ENCODE measurements at regions not wholly inside any gene's neighbourhood (a gene's known extent, or its start where the extent isn't known, plus 50 kb on each side); places are given as distances from the start of the nearest gene placed in this dataset.
"Not testable (repeated sequence)": the region's sequence is repeated elsewhere in the genome, so short reads cannot be mapped to it uniquely, and the experiment has no call there.

GRCh38 chr2:8138923-8139667 is 542.8 kb upstream of the ID2 start:
- no peak for DNase-seq (ENCODE audit: low read depth in 2 of 2)

GRCh38 chr2:8139668-8140200 is 542.1 kb upstream of the ID2 start:
- no peak for DNase-seq (ENCODE audit: low read depth in 2 of 2)

- DNase-seq (ENCODE audit: low read depth in 2 of 2) = no peak
These were observed 540.7 kb upstream of the ID2 start for GRCh38 chr2:8141079-8141707.

GRCh38 chr2:8141780-8142179 is 540.1 kb upstream of the ID2 start:
- DNase-seq (ENCODE audit: low read depth in 2 of 2) = no peak

GRCh38 chr2:8142461-8142860 is 539.4 kb upstream of the ID2 start:
- DNase-seq (ENCODE audit: low read depth in 2 of 2) = no peak

GRCh38 chr2:8144131-8144631 is 537.7 kb upstream of the ID2 start:
- no peak for DNase-seq (ENCODE audit: low read depth in 2 of 2)

- no peak for DNase-seq (ENCODE audit: low read depth in 2 of 2)
These were observed 537.1 kb upstream of the ID2 start for GRCh38 chr2:8144785-8145184.

GRCh38 chr2:8145375-8145774 is 536.5 kb upstream of the ID2 start:
- DNase-seq (ENCODE audit: low read depth in 2 of 2) = not testable (repeated sequence)

- no peak for DNase-seq (ENCODE audit: low read depth in 2 of 2)
These were observed 535.5 kb upstream of the ID2 start for GRCh38 chr2:8146132-8147005.

GRCh38 chr2:8148260-8149006 is 533.4 kb upstream of the ID2 start:
- DNase-seq (ENCODE audit: low read depth in 2 of 2) = no peak

- no peak for DNase-seq (ENCODE audit: low read depth in 2 of 2)
These were observed 532.9 kb upstream of the ID2 start for GRCh38 chr2:8149007-8149405.

GRCh38 chr2:8149985-8150539 is 531.8 kb upstream of the ID2 start:
- DNase-seq (ENCODE audit: low read depth in 2 of 2) = no peak

- DNase-seq (ENCODE audit: low read depth in 2 of 2) = no peak
These were observed 530.0 kb upstream of the ID2 start for GRCh38 chr2:8151888-8152287.

GRCh38 chr2:8152392-8153257 is 529.2 kb upstream of the ID2 start:
- no peak for DNase-seq (ENCODE audit: low read depth in 2 of 2)

- DNase-seq (ENCODE audit: low read depth in 2 of 2) = no peak
These were observed 528.6 kb upstream of the ID2 start for GRCh38 chr2:8153258-8153718.

GRCh38 chr2:8154270-8154669 is 527.6 kb upstream of the ID2 start:
- DNase-seq (ENCODE audit: low read depth in 2 of 2) = no peak

GRCh38 chr2:8154936-8155335 is 526.9 kb upstream of the ID2 start:
- DNase-seq (ENCODE audit: low read depth in 2 of 2) = peak; percentile 10 to 19

- no peak for DNase-seq (ENCODE audit: low read depth in 2 of 2)
These were observed 524.0 kb upstream of the ID2 start for GRCh38 chr2:8157621-8158430.

- DNase-seq (ENCODE audit: low read depth in 2 of 2) = no peak
These were observed 523.1 kb upstream of the ID2 start for GRCh38 chr2:8158711-8159110.
